ENCODE measurements at regions not wholly inside any gene's neighbourhood (a gene's known extent, or its start where the extent isn't known, plus 50 kb on each side); places are given as distances from the start of the nearest gene placed in this dataset.

- DNase-seq (ENCODE audit: low spot score): no peak
Measured at GRCh38 chr1:5274527-5274926, 620.1 kb downstream of the AJAP1 start.

GRCh38 chr1:5273280-5274003 lies 619.0 kb downstream of the AJAP1 start:
- DNase-seq (ENCODE audit: low spot score): peak; percentile 9

DNA sequence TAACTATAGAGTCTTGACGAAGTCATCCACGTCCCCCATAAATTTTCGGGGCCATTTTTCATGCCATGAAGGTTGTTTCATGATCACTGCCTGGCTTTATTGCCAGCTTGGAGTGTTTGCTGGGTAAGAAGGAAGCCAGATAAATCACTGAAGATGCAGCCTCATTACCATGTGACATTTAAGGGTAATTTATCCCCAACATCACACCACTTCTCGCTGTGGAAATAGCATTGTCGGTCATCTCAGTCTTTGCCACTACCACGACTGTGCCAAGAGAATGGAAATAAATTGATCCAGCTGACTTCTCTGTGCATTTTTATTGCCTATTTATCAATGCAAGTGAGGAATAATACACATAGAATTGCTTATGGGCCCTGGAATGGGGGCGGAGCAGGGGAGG lies 617.9 kb downstream of the AJAP1 start:
- no peak for DNase-seq (ENCODE audit: low spot score)

GRCh38 chr1:5271264-5271663 lies 616.9 kb downstream of the AJAP1 start:
- no peak for DNase-seq (ENCODE audit: low spot score)

DNA sequence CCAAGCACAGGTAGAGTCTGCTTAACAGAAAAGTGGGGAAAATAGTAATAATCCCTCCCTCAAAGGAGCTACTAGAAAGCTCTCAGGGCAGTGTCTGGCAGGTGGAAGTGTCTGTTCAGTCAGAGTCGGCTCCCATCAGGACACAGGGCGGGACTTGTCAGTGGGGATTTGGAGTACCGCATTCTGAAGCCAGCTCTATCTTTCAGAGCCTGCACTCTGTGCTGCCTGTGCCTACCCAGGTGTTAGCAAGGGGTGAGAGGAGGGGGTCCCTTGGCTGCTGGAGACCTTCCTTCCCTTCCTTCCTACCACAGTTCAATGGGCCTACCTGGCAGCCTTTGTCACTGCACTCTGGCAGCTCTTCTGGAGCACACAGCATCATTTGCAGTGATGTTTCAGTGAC lies 615.5 kb downstream of the AJAP1 start:
- no peak for DNase-seq (ENCODE audit: low spot score)

- no peak for DNase-seq (ENCODE audit: low spot score)
Measured at GRCh38 chr1:5267603-5268235, 613.3 kb downstream of the AJAP1 start.

DNA sequence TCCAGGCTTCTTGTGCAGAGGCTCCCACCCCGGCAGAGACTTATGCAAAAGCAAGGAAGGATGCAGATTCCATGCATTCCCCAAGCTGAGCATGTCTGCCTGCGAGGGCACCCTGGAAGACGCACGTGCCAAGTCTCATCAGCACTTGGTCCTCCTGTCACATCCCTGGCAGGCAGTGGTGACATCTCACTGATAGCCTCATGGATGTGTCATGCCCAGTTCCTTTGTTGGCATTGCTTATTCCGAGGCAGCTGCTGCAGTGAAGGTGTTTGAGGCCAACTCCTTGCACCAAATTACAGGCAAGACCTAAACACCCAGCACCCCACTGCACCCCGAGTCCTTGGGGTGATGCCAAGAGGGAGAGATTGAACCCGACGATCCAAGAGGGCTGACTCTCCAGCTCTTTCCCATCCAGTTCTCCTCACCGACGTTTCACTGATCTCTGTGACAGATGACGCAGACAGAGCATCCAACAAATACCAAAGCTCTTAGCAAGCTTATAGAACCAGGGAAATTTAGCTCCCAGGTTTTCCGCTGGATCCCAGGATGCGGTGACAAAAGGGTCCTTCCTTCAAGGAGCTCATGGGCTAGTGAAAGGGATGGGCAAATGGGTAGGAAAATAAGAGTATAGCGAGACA lies 611.1 kb downstream of the AJAP1 start:
- no peak for DNase-seq (ENCODE audit: low spot score)

DNA sequence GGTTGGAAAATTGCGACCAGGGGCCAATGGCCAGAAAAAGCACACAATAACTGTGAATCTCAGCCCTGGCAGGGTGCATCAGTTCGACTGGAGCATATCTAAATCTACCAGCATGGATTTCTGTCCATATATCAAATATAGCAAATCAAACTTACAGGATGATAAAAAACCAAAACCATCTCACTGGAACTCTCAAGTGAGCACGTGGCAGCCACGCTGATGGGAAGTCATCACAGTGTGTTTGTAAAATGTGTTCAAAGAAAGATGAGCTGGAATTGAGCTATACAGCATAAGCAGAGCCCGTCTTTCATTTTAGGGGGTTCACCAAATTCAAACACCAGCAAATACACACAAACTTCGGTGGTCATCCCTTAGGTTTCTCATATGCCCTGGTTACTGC lies 610.1 kb downstream of the AJAP1 start:
- DNase-seq (ENCODE audit: low spot score): no peak

DNA sequence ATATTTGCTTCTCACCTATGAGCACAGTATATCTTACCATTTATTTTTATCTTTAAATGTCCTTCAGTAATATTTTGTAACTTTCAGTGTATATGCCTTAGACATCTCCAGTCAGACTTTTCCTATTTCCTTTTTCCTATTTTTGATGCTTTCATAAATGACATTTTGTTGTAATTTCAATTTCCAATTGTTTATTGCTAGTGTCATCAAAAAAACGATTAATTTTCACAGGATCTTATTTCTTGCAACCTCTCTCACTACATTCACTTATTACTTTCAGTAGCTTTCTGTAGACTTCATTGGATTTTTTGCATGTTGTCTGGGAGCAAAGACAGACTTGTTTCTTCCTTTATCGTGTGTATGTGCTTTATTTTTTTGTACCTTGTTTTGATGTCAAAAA lies 602.4 kb downstream of the AJAP1 start:
- no peak for DNase-seq (ENCODE audit: low spot score)

DNA sequence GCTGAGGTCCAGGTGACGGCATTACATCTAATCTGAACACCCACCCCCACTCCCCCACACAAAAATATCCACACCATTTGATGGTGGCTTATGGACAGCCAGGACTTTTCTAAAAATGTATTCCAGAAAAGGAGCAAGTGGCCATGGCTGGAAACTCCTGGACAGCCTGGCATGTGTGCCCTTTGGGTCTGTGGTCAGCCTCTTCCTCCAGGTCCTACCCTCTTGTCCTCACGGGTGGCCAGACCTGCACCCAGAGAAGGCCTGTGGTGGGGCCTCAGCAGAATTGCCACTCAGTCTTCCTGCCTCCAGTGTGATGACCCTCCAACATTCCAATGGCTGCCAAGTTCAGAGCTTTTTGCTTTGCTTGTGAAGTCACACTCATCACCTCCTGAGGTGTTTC lies 600.6 kb downstream of the AJAP1 start:
- DNase-seq (ENCODE audit: low spot score): no peak

DNA sequence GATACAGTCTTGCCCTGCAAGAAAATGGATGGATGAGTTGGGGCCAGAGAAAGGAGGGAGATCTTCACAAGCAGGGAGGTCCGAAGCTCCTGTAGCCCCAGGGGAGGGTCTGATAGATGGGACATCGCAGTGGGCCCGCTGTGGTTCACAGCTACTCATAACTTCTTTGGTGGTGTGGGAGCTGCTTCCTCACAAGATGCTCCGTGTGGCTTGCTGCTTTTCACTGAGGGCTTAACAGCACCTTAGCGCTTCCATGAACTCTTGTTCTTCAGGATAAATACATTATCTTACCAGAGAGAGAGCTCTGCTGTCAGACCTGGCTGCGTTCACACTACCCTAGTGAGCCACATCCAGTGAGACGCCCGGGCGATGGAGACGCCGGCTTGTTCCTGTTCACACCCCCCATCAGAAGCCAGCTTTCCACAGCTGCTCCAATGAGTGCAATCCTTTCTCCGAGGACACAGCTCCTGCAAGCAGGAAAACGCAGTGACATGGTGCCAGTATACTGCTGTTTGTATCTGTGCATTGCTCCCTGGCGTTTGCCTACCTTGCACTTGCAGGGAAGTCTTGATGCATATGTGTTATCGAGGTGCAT lies 599.8 kb downstream of the AJAP1 start:
- DNase-seq (ENCODE audit: low spot score): no peak

DNA sequence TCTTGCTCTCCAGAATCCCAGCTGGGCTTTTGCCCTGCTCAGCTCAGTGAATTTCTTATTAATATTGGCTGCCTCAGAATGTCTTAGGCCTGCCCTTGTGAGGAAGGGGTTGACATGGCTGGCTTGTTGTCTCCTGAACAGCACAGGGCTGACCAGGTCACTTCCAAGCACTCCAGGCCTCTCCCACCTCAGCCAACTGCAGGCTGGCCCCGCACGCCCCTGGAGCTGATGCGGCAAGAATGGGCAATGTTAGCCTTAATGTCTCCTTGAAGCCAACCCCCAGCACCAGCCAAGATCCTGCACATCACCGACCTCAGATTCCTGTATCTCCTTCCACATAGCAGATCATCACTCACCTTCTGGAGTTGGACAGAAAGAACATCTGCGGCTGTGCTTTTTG lies 598.6 kb downstream of the AJAP1 start:
- no peak for DNase-seq (ENCODE audit: low spot score)

DNA sequence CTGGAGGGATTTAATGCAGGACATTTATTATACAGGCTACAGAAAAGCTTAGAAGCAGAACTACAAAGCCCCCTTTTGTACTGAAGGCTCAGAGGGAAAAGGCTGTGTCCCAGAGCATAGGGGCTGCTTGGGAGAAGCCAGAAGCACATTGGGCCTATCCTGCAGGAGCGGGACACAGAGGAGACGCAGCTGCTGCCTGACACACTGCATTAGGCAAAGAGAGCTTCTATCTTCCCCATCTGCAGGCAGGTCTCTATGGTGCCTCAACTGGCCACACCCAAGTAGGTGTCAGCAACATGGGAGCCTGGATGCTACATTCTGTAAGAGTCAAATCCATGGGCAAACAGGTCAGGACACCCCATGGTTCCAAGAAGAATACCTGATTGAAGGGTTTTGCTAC lies 595.9 kb downstream of the AJAP1 start:
- no peak for DNase-seq (ENCODE audit: low spot score)

- DNase-seq (ENCODE audit: low spot score): no peak
Measured at GRCh38 chr1:5245348-5245747, 590.9 kb downstream of the AJAP1 start.

DNA sequence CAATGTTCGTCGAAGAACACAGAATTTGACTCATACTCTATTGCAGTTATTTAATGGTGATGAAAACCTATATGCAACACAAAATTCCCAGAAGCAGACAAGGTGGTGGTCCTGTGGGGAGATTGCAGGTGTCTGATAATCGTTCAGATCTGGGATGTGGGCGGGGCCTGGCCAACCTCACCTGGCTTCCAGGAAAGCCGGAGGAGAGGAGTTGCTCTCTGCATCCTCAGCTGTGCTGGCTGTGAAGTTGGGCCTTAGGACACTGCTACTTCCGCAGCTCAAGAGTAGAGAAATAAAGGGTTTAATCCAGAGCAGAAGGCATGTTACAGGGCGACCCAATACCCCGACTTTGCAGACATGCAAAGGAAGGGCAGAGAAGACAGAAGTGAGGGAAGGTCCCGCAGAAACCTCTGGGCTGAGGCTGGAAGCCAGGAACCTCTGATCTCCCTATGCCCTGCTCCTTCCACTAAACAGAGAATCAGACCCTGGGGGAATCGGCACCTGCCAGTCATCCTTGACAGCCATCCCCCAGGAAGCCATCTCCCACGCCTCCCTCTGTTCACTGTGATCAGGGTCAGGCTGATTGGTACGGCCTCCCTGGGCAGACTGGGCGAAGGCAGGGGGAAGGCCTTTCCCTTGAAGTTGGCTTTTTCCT lies 590.3 kb downstream of the AJAP1 start:
- no peak for DNase-seq (ENCODE audit: low spot score)

- no peak for DNase-seq (ENCODE audit: low spot score)
Measured at GRCh38 chr1:5242850-5243249, 588.4 kb downstream of the AJAP1 start.

- no peak for DNase-seq (ENCODE audit: low spot score)
Measured at GRCh38 chr1:5239911-5240310, 585.5 kb downstream of the AJAP1 start.

DNA sequence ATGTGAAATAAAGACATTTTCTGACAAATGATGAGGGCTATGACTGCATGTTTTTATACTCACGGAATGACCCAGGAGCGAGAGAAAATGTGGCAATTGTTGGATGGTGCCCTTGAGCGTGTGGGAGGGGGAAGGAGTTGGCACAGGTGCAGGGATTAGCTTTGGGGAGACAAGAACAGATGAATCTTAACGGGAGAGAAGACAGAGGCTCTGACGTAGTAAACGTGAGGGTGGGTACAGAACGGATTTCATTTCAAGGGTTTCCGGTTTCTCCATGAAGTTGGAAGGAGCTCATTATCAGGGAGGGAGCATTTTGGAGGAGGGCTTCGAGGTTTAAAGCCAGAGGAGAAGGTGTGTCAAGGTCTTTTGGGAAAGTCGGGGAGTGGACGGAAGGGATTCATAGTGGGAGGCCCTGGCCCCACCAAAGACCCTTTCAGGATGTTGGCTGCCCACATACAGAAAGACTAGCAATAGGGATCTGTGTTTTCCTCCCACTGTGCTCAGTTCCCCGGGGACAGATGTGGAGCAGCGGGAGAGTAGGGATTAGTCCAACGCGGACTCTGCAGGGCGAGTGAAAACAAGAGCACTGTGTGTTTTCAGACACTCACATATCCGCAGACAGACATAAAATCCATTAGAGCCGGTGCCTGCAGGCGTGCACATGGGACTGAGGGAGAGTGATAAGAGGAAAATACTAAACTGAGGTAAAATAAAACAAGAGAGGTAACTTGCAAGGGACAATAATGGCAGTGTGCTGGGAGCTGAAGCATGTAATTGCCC lies 584.1 kb downstream of the AJAP1 start:
- no peak for DNase-seq (ENCODE audit: low spot score)

GRCh38 chr1:5235355-5235899 lies 581.0 kb downstream of the AJAP1 start:
- DNase-seq (ENCODE audit: low spot score): no peak

DNA sequence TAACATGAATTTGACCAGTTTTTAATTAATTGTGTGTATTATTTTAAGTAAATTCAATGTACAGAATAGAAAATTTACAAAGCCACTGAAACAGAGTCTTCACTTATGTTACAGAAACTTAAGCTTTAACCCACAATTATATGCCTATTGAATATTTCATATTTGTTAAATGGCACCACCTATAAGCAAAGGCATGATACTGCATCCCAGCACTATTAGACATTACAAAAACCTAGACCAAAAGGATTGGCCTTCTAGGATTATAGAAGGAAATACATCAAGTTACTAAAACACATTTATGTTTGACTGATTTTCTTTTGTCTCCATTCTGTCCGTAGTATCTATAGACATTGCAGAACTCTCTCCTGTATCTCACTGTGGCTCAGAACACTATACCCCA lies 578.1 kb downstream of the AJAP1 start:
- DNase-seq (ENCODE audit: low spot score): no peak

DNA sequence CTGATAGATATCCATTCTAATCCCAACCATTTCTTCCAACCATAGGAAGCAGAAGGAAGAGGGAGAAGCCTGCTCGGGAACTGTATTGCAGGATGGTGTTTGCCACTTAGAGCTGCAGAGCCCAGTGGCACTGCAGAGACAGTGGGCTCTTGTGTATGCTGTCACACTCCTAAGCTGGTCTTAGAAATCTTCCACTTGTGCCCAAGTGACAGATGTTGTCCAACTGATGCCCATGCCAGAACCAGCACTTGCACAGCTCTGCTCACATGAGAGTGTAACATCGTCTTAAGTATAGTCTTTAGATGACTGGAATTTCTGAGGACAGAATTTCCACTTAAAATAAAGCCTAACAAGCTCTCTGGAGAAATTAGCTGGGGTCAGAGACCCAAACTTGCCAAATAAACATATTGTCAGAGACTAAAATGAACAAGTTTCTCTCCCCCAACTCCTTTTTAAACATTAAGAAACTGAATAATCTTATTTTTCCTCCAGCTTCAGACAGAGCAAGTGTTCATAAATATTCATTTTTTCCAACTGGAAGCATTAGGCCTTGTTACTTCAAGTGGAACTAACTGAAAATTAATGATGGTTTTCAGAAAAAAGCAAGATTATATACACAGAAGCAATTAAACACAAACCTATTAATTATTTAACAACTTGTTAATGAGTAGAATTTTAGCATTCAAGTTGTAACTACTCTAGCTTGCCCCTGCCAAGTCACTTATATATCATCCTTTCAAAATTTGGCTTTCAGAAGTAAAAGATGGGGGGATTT lies 577.3 kb downstream of the AJAP1 start:
- no peak for DNase-seq (ENCODE audit: low spot score)
